ENCODE measurements at regions not wholly inside any gene's neighbourhood (a gene's known extent, or its start where the extent isn't known, plus 50 kb on each side); places are given as distances from the start of the nearest gene placed in this dataset.

- no peak for DNase-seq
Observed at GRCh38 chr13:106381091-106381490, 154.4 kb downstream of the EFNB2 start.

- no peak for DNase-seq
Observed at GRCh38 chr13:106377931-106378662, 157.4 kb downstream of the EFNB2 start.

GRCh38 chr13:106377341-106377740 lies 158.1 kb downstream of the EFNB2 start:
- DNase-seq: no peak

GRCh38 chr13:106376401-106377112 lies 158.9 kb downstream of the EFNB2 start:
- DNase-seq: peak; percentile 97

GRCh38 chr13:106375085-106375484 lies 160.4 kb downstream of the EFNB2 start:
- no peak for DNase-seq

- no peak for DNase-seq
Observed at GRCh38 chr13:106374631-106375030, 160.8 kb downstream of the EFNB2 start.

GRCh38 chr13:106373989-106374572 lies 161.4 kb downstream of the EFNB2 start:
- peak; percentile 86 for DNase-seq

- peak; percentile 33 for DNase-seq
Observed at GRCh38 chr13:106373304-106373988, 162.0 kb downstream of the EFNB2 start.

GRCh38 chr13:106372199-106373155 lies 163.0 kb downstream of the EFNB2 start:
- DNase-seq: peak; percentile 80

GRCh38 chr13:106371024-106371423 lies 164.4 kb downstream of the EFNB2 start:
- DNase-seq: no peak

- DNase-seq: no peak
Observed at GRCh38 chr13:106369858-106370257, 165.6 kb downstream of the EFNB2 start.

GRCh38 chr13:106369091-106369490 lies 166.4 kb downstream of the EFNB2 start:
- DNase-seq: no peak

GRCh38 chr13:106367361-106367971 lies 168.0 kb downstream of the EFNB2 start:
- DNase-seq: no peak

- DNase-seq: no peak
Observed at GRCh38 chr13:106362707-106363106, 172.8 kb downstream of the EFNB2 start.

- no peak for DNase-seq
Observed at GRCh38 chr13:106361621-106362020, 173.8 kb downstream of the EFNB2 start.

- no peak for DNase-seq
Observed at GRCh38 chr13:106357198-106357597, 178.3 kb downstream of the EFNB2 start.

- peak; percentile 47 for DNase-seq
Observed at GRCh38 chr13:106355866-106356265, 179.6 kb downstream of the EFNB2 start.

- no peak for DNase-seq
Observed at GRCh38 chr13:106354961-106355360, 180.5 kb downstream of the EFNB2 start.

- peak; percentile 32 for DNase-seq
Observed at GRCh38 chr13:106352850-106353249, 182.6 kb downstream of the EFNB2 start.

GRCh38 chr13:106351251-106351650 lies 184.2 kb downstream of the EFNB2 start:
- no peak for DNase-seq

- DNase-seq: no peak
Observed at GRCh38 chr13:106350208-106350607, 185.3 kb downstream of the EFNB2 start.

Data from fibroblast of skin of right biceps (primary cell).